Esophagus squamous epithelium (tissue), 4 donors: ENCODE measurements at regions not wholly inside any gene's neighbourhood (a gene's known extent, or its start where the extent isn't known, plus 50 kb on each side); places are given as distances from the start of the nearest gene placed in this dataset.

Experiments
- CTCF ChIP-seq, 6 experiments: fragments of 450-650 bp in 4 of 6; fragments of 200-600 bp in 2 of 6; sonication (generic) in 2 of 6; IDR thresholded peaks; one replicate each; pipeline ENCODE4 v1.5.1; 2016 to 2019; ENCODE audit warnings: antibody characterized with exemption in 6 of 6, mild to moderate bottlenecking in 4 of 6, moderate library complexity in 4 of 6
- POLR2A ChIP-seq, 4 donors: fragments of 450-650 bp; IDR thresholded peaks; one replicate each; pipeline ENCODE4 v1.6.1; 2017; ENCODE audit warnings: antibody characterized with exemption in 4 of 4, mild to moderate bottlenecking in 4 of 4, moderate library complexity in 3 of 4

GRCh38 chr5:87599778-87600177 is 187.0 kb upstream of the CCNH start:
- no peak for TF ChIP-seq CTCF (IDR thresholded peaks at IDR 0.05)
- TF ChIP-seq POLR2A (IDR thresholded peaks at IDR 0.05) = no peak
